ENCODE measurements at regions not wholly inside any gene's neighbourhood (a gene's known extent, or its start where the extent isn't known, plus 50 kb on each side); places are given as distances from the start of the nearest gene placed in this dataset.

- TF ChIP-seq ASH2L (IDR thresholded peaks at IDR 0.05; ENCODE audit: low read length) (no peak), JUN (IDR thresholded peaks at IDR 0.05; ENCODE audit: low read depth, low read length) (no peak), GABPA (IDR thresholded peaks at IDR 0.05; ENCODE audit: borderline replicate concordance, insufficient read depth, low read length) (no peak)
Observed at GRCh38 chr5:25387953-25388352, 743.2 kb upstream of the CDH10 start (continued).

Measured in H1 (cell line).